Glutamatergic neuron (in vitro differentiated cells): ENCODE measurements at regions not wholly inside any gene's neighbourhood (a gene's known extent, or its start where the extent isn't known, plus 50 kb on each side); places are given as distances from the start of the nearest gene placed in this dataset.
"Not testable (repeated sequence)": the region's sequence is repeated elsewhere in the genome, so short reads cannot be mapped to it uniquely, and the experiment has no call there.

Source experiments
- DNase-seq: peaks from one replicate; pipeline ENCODE4 v3.0.0; 2022
- H3K27ac Mint-ChIP-seq: one replicate; pipeline ENCODE4 v1.8.0; 2020; ENCODE audit warnings: mild to moderate bottlenecking, mixed read lengths, inconsistent platforms; ENCODE audit not compliant: unreplicated experiment
- H3K27me3 Mint-ChIP-seq: one replicate; pipeline ENCODE4 v1.8.0; 2020; ENCODE audit warnings: mild to moderate bottlenecking, moderate library complexity, mixed read lengths, inconsistent platforms; ENCODE audit not compliant: unreplicated experiment
- H3K36me3 Mint-ChIP-seq: one replicate; pipeline ENCODE4 v1.8.0; 2020; ENCODE audit warnings: mild to moderate bottlenecking, mixed read lengths, inconsistent platforms; ENCODE audit not compliant: unreplicated experiment
- H3K4me1 Mint-ChIP-seq: one replicate; pipeline ENCODE4 v1.8.0; 2020; ENCODE audit warnings: mild to moderate bottlenecking, low read depth, mixed read lengths, inconsistent platforms; ENCODE audit not compliant: unreplicated experiment
- H3K4me3 Mint-ChIP-seq: one replicate; pipeline ENCODE4 v1.8.0; 2020; ENCODE audit warnings: mild to moderate bottlenecking, mixed read lengths, inconsistent platforms; ENCODE audit not compliant: unreplicated experiment
- H3K9me3 Mint-ChIP-seq: one replicate; pipeline ENCODE4 v1.8.0; 2020; ENCODE audit warnings: mild to moderate bottlenecking, moderate library complexity, mixed read lengths, inconsistent platforms; ENCODE audit not compliant: unreplicated experiment
- CTCF ChIP-seq: fragments of 200-600 bp; sonication (generic); IDR thresholded peaks from one replicate; pipeline ENCODE4 v1.5.0; 2021; ENCODE audit not compliant: partially characterized antibody, unreplicated experiment

- not testable (repeated sequence) for H3K4me1 Mint-ChIP-seq, H3K9me3 Mint-ChIP-seq, H3K27me3 Mint-ChIP-seq, DNase-seq, H3K36me3 Mint-ChIP-seq
- peak overlapping the region; percentile 96 for H3K4me3 Mint-ChIP-seq
- peak overlapping the region; percentile 90 for H3K27ac Mint-ChIP-seq
Measured at GRCh38 chr13:24967970-24968369, 128.0 kb upstream of the PABPC3 start.

DNA sequence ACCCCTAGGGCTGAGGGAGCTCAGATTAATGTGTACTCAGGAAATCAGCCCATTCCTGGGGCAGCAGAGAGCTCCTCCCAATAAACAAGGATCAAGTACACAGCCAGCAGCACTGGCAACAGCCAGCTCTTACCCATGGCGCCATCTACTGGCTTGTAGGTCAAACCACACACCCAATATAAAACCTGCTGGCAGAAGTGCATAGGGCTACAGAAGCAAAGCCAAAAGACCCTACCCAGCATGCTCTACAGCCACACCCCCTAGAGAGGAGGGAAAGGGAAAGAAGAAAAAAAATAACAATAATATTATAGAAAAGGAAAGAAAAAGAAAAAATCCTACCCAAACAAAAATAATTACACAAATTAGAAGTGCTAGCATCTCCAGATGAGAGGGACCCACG is 127.5 kb upstream of the PABPC3 start:
- not testable (repeated sequence) for DNase-seq, H3K9me3 Mint-ChIP-seq, H3K4me1 Mint-ChIP-seq, H3K27me3 Mint-ChIP-seq, H3K36me3 Mint-ChIP-seq
- Mint-ChIP-seq H3K4me3 (peak overlapping the region; percentile 96), H3K27ac (peak overlapping the region; percentile 90)
- TF ChIP-seq CTCF, result peak; percentile 26

DNA sequence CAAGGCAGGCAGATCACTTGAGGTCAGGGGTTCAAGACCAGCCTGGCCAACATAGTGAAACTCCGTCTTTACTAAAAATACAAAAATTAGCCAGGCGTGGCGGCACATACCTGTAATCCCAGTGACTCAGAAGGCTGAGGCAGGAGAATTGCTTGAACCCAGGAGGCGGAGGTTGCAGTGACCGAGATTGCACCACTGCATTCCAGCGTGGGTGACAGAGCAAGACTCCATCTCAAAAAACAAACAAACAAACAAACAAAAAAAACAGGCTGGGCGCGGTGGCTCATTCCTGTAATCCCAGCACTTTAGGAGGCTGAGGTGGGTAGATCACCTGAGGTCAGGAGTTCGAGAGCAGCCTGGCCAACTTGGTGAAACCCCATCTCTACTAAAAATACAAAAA is 122.8 kb upstream of the PABPC3 start:
- H3K27me3 Mint-ChIP-seq, H3K9me3 Mint-ChIP-seq, H3K4me1 Mint-ChIP-seq, H3K27ac Mint-ChIP-seq, H3K4me3 Mint-ChIP-seq, H3K36me3 Mint-ChIP-seq, DNase-seq: not testable (repeated sequence)

DNA sequence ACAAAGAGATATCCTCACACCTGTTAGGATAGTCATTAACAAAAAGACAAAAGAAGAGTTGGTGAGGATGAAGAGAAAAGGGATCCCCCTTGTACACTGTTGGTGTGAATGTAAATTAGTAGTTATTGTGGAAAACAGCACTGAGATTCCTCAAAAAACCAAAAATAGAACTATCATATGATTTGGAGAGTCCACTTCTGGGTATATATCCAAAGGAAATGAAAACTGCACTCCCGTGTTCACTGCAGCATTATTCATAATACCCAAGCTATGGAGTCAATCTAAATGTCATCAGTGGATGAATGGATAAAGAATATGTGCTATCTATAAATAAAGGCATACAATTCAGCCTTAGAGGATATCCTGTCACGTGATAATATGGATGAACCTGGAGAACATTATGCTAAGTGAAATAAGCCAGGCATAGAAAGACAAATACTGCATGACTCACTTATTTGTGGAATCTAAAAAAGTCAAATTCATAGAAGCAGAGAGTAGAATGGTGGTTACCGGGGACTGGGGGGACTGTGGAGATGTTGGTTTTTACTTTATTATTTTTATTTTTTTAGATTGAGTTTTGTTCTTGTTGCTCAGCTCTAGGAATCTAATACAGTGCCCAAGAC is 114.6 kb upstream of the PABPC3 start:
- H3K27me3 Mint-ChIP-seq, DNase-seq, H3K4me3 Mint-ChIP-seq, H3K9me3 Mint-ChIP-seq, H3K27ac Mint-ChIP-seq, H3K36me3 Mint-ChIP-seq: not testable (repeated sequence)
- peaks cover 13% of the 10 kb centered on the region for H3K4me1 Mint-ChIP-seq

DNA sequence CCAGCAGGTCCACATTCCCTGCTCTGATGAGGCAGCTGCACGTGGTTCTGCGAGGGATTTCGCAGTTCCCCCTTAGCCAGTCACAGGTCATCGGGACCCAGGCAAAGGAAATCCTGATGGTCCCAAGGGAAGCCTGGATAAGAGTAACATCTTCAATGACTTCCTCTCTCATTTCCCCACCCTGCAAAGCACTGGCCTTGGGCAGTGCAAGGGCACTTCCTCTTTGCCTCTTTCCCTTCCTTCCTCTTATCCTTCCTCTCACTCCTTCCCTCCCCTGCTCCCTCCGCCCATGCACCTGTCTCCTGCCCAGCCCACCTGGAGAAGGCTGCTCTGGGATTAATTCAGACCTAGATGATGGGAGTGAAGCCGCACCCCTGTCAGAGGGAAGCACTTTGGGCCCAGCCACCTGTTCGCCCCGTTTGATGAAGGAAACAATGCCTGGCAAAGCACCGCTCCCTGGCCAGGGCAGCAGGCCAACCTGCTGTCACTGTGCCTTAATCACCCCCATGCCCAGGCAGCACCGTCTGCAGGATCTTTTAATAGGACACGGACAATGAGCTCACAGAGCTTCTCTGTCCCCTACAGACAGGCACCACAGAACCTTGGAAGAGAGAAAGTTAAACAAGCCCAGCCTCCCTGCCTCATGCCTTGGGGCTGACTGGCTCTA is 113.5 kb upstream of the PABPC3 start:
- H3K36me3 Mint-ChIP-seq, result no peaks in the 10 kb centered on the region
- H3K27ac Mint-ChIP-seq, result no peak overlapping the region
- peaks cover 21% of the 10 kb centered on the region for H3K4me1 Mint-ChIP-seq
- H3K27me3 Mint-ChIP-seq, result no peaks in the 10 kb centered on the region
- DNase-seq, result no peak
- TF ChIP-seq CTCF, result no peak
- H3K4me3 Mint-ChIP-seq, result no peak overlapping the region
- H3K9me3 Mint-ChIP-seq, result no peaks in the 10 kb centered on the region

DNA sequence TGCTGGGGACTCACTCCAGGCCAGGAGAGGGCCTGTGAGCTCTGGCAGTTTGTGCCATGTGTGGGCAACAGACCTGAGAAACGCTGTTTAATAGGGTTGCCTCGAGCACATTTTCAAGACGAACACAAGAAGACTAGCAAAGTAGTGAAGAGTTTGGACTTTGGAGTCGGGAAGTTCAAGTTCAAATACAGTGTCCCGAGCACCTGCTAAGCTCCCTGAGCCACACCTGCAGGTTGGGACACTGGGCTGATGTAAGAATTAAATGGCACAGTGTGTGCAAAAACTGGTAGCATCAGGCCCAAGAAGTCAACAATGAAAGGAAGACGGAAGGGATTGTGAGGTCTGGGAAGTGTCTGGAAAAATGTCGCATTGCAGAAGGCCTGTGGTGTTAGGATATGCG is 112.8 kb upstream of the PABPC3 start:
- H3K4me3 Mint-ChIP-seq, result no peak overlapping the region
- DNase-seq, result no peak
- no peaks in the 10 kb centered on the region for H3K27me3 Mint-ChIP-seq
- H3K9me3 Mint-ChIP-seq, result no peaks in the 10 kb centered on the region
- TF ChIP-seq CTCF, result no peak
- H3K27ac Mint-ChIP-seq, result no peak overlapping the region
- no peaks in the 10 kb centered on the region for H3K36me3 Mint-ChIP-seq
- peaks cover 24% of the 10 kb centered on the region for H3K4me1 Mint-ChIP-seq
